SHP77 treated with DMSO at 0.1 percent for 48 hours (cell line): ENCODE measurements at regions not wholly inside any gene's neighbourhood (a gene's known extent, or its start where the extent isn't known, plus 50 kb on each side); places are given as distances from the start of the nearest gene placed in this dataset.

Source experiments
- DNase-seq: peaks from one replicate; lab custom pipeline; 2025; lab: John Stamatoyannopoulos, UW

DNA sequence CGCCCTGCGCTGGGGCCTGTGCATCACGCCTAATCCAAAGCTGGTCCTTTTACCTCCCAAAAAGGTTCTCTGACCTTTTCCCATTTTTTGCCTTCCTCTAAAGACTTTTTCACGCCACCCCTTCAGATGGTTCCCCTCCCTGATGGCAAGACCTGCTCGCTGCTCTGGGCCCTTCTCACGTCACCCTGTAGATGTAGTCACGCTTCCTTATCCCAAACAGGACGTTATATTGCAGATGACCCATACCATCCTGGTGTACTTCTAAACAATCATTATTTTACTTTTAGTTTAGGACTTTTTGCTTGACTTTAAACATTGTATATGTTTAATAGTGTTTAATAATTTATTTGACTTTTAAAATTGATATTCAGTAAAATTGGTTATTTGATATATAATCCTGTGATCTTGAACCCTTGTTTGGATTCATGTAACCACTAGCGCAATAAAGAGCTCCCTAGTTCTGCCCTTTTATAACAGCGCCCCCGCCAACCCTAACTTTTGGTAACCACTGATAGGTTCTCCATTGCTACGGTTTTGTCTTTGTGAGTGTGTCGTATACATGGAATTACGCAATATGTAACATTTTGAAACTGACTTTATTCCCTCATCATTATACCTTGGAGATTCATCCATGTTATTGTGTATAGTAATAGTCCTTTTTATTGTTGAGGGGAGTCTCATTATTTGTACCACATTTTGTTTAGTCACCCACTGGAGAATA is 159.0 kb upstream of the CHRNA7 start:
- DNase-seq, result no peak

DNA sequence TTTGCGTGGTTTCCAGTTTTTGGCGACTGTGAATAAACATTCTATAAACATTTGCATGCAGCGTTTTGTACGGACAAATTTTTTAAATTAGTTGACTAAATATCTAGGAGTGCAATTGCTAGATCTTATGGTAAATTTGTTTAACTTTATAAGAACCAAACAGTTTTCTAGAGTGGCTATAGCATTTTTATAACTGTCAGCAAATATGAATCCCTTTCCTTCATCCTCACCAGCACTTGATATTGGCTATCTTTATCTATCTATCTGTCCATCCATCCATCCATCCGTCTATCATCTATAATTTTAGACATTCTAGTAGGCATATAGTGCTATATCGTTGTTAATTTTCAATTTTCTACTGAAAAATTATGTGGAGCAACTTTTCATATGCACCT is 158.4 kb upstream of the CHRNA7 start:
- no peak for DNase-seq

DNA sequence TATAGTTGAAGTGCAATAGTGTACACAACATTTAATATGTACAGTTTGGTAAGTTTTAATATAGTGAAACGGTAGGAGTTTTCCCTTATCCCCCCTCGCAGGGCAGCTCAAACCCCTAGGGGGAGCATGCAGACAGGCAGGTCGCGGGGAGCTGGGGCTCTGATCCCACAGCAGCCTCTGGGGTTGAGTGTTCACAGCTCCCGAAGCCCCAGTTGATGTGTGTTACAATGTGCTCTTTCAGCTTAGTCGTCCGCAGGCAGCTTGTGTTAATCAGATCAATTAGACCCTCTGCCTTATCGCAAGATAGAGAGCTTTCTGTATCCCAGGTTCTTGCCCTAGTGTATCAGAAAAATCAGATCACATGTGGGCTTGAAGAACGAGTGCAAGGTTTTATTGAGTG is 143.1 kb upstream of the CHRNA7 start:
- no peak for DNase-seq

DNA sequence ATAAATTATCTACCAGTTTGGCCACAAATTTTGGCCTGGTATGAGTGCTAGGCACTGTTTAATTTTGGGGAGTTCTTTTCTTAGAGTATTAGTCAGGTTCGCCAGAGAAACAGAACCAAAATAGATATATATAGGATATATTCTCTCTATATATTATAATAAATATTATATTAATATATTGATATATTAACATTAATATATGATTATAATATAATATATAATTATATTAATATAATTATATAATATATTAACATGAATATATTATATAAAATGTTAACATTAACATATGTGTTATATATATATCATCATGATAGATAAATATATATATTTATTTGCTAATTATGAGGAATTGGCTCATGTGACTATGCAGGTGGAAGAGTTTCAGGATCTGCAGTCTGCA is 137.8 kb upstream of the CHRNA7 start:
- DNase-seq, result no peak

DNA sequence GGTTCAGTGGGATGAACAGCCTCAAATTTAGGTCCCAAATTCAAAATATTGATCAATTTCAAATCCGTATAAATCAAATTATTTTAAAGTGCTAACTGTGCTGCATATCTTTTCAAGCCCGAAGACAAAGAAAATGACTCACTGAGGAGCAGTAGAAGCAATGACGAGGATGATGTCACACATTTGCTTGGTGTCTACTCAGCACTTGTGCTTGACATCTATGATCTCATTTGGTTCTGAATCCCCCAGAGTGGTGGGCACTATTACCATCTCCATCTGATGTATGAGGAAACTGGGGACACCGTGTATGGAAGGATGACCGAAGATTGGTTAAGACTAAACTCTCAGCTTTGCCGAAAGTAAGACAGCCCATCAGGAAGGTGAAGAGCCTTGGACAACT is 136.5 kb upstream of the CHRNA7 start:
- no peak for DNase-seq

DNA sequence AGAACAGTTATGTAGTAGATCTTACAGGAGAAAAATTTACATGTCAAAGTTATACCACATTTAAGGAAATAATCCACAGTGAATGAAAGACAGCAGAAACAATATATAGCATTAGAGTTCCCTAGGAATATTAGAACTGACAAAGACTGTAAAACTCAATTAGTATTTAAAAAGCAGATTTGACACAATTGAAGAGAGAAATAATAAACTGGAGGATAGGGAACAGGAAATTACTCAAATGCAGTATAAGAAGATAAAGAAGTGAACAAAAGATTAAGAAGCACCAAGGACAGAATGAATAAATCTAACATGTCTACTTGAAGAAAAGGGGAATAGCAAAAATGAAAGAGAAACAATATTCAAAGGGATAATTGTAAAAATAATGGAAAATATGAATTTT is 132.6 kb upstream of the CHRNA7 start:
- no peak for DNase-seq

DNA sequence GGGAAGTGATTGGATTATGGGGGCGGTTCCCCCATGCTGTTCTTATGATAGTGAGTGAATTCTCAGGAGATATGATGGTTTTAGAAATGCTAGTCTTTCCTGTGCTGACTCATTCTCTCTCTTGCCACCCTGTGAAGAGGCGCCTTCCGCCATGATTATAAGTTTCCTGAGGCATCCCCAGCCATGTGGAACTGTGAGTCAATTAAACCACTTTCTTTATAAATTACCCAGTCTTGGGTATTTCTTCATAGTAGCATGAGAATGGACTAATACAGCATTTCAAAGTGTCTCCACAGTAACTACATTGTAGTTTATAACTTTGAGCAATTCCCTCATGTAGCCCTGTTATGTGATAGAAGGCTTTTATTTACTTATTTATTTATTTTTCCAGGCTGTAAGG is 128.8 kb upstream of the CHRNA7 start:
- no peak for DNase-seq

DNA sequence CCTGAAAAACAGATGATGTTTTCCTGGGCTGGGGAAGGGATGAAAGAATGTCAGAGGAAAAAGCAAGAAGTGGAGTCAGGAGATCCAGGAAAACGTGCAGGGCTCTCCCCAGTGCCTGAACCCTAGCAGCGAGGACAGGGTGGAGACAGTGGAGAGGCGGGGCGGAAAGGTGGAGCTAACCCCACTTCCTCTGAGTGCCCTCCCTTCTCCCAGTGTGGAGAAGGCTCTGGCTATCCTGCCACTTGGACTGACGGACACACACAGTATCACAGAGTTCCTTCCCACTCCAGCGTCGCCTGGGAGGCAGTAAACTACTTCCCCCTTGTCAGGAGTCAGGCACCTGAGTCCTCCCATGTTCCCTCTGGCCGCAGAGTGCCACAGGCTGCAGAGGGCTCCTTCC is 125.3 kb upstream of the CHRNA7 start:
- DNase-seq, result no peak

DNA sequence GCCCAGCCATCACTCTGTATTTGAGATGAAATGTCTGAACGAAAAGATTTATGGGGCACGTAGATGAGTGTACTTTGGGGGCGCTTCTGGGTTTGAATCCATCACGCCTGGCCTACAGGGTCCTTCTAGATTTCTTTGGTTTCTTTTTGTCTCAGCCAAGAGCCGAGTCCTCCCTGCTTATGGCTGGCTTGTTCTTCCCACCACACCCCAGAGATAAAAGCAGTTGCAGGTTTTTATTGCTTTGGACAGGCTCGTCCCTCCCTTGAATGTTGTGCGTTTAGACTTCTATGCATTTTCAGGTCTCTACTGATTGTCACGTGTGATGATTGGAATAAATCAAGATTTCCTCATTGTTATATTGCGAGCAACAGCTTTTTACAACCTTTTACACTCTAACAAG is 104.8 kb upstream of the CHRNA7 start:
- DNase-seq, result no peak

DNA sequence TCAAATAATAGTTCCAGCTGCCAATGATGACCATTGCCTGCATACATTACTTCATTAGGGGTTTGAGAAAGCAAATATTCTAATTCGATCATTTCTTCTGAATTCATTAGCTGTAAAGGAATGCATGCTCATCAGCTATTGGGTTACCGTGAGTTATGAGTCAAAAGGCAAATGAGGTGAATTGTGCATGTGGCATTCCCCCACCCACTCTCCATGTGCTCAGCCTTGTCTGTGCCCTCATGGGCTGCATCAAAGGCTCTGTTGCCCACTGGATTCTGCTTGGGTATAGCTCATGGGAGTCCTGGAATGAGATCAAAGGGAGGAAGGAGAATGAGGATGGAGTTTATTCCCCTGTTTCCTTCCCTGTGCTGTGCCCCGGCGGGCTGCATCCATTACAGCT is 99.3 kb upstream of the CHRNA7 start:
- no peak for DNase-seq

DNA sequence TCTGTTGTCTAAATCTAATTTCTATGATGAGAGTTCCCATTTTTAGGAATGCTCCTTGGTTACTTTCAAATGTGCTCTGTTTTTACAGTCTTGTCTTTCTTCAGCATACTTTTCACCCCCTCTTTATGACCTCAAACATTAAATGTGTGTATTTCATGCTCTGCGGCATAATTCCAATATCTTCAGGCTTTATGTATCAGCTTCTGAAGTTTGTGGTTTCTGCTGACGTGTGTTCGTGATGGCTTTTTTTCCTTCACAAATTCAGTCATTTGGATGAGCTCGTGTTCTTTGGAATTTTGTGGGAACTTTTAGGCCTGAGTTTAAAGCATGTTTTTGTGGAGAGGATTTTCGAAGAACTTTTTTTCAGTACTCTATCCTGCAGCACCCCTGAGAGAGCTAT is 97.7 kb upstream of the CHRNA7 start:
- no peak for DNase-seq

DNA sequence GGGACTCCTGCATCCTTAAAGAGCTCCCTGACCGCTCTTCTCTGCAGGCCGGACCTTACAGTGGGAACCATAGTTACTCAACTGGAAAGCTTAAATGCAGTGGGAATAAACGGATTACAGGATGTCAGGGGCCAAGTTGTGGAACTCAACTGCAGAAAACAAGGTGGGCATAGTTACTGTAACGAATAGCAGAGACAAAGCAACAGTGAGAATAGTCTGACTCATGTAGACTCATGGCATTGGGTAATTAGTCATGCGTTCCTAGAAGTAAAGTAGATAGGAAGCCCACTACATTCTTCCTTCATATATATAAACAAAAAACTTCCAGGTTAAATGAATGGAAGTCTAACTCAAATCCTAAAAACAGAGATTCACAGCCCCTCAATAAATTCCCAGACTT is 95.5 kb upstream of the CHRNA7 start:
- no peak for DNase-seq

DNA sequence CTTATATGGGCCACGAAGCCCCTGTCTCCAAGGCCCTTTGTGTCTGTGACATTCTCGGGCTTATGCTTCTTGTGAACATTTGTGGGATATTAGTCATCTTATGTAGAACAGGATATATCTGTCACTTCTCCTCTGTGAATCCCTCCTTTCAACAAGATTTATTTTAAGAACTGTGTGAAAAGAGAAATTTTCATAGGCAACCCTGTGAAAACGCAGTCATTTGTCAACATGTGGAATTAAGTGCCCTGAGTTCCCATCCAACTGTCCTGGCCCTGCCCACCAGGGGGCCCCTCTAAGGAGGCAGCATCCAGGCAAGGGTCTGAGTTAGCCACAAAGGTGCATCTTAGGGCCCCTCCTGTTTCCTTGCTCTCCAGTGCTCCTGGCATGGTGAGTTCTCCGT is 76.8 kb upstream of the CHRNA7 start:
- no peak for DNase-seq

DNA sequence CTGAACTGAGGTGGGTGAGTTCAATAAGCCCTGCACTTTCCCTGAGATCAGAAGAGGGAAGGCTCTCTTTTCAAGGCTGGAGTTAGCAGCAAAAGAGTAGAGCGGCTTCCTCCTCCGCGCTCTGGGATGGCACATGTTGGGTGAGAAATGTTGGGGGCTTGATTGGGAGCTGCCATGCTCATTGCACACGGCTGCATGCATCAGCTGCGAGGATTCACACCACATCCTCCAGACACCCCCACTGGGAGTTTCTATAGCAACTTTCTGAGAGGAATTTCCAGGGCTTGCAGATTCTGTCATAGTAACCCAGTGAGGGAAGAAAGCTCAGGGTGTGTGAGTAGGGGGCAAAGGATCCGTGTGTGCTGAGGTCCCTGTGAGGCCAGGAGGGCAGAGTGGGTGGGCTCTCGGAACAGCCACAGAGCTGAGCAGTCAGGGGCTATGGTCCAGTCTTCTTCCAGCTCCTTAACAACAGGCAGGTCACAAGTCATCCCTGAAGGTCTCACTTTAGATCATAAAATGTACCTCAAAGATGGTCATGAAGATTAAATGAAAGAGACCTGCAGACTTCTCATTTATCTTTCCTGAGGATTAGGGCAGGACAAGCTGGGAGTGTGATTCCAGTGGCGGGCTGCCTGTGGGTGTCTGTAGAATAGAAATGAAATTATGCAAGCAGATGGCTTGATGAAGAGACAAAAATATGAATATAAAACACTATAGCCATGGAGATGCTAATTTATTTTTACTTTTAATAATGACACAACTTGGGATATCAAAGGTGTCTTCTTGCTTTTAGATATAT is 75.7 kb upstream of the CHRNA7 start:
- no peak for DNase-seq

DNA sequence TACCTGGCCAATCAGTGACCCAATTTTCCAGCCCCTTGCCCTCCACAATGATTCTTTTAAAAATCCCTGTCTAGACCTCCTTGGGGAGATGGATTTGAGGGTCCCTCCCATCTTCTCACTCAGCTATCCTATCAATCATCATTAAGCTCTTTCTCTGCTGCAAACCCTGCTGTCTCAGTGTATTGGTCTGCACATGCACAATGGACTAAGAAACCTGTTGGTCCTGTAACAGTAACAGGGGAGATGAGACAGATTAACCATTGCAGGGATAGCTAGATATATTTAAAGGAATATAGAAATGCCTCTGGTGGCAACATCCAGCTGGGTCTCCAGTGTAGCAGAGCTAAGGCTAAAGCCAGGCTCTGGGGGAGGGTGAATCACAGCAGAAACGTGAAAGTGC is 74.6 kb upstream of the CHRNA7 start:
- DNase-seq, result no peak

DNA sequence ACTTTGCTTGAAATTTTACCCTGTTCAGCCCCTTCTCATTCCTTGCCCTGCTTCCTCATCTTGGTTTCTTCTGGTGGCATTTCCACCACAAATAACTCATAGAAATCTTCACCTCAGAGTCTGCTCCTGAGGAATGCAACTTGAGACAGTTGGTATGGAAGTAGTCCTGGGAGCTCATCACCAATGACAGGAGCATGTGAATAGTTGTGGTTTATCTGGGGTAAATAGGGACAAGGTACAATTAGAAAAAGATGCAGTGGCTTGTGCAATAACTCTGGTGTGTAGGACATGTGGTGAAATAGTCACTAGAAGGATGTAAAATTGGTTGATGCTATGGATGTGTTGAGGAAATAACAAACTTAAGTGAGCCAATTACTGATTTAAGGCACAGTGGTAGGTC is 72.7 kb upstream of the CHRNA7 start:
- no peak for DNase-seq

DNA sequence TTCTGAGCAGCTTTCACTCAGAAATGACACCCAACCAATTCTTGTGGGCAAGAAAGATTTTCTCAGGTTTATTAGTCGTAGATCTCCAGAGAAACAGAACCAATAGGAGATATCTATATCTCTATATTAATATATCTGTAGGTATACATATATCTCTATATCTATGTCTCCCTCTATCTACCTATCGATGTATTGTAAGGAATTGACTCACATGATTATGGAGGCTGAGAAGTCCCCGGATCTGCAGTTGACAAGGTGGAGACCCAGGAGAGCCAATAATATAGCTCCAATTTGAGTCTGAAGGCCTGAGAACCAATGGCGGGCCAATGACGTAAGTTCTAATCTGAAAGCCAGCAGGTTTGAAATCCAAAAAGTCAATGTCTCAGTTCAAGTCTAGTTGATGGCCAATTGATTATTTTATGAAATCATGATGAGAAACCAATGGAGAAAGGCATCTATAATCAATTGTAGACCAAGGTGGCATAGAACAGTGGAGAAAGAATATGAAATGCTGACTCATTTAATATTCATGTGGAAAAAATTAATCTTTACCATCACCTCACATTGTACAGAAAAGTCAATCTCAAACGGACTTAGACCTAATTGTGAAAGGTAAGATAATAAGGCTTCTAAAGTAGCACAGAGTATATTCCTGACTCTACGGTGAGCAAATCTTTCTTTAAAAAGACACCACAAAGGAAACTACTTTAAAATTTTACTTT is 65.6 kb upstream of the CHRNA7 start:
- no peak for DNase-seq

DNA sequence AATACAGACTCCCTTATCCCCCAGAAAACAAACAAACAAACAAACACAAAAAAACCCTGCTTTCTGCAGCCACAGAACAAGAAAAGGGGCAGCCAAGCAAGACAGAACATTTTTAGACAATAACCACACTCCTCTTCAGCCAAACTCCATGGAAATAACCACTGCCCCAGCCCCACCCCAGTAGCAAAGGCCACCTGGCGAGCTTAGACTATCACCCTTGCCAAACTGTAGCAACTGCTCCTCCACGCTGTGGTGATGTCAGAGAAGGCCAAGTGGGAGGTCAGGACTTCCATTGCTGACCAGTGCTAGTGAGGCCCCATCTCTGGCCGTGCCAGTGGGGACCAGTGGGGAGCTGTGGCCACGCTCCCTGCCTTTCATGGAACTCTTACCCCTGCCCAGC is 60.3 kb upstream of the CHRNA7 start:
- no peak for DNase-seq

DNA sequence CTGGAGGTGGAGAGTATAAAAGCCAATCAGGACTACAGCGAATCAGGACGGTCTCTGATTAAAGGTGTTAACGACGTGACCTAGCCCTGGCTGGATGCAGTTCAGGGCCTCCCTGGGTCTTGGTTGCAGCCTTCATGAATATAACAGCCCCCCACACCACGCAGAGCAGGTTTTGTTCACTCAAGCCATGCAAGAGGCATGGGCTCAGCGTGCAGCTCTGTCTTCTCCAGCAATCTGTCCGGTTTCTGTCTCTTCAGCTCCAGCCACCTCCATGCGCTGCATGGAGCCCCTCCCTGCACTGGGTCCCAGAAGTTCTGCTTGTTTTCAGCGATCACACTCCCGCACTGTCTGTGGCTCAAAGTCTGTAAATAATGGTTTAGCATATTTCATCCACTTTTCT is 57.1 kb upstream of the CHRNA7 start:
- DNase-seq, result no peak

DNA sequence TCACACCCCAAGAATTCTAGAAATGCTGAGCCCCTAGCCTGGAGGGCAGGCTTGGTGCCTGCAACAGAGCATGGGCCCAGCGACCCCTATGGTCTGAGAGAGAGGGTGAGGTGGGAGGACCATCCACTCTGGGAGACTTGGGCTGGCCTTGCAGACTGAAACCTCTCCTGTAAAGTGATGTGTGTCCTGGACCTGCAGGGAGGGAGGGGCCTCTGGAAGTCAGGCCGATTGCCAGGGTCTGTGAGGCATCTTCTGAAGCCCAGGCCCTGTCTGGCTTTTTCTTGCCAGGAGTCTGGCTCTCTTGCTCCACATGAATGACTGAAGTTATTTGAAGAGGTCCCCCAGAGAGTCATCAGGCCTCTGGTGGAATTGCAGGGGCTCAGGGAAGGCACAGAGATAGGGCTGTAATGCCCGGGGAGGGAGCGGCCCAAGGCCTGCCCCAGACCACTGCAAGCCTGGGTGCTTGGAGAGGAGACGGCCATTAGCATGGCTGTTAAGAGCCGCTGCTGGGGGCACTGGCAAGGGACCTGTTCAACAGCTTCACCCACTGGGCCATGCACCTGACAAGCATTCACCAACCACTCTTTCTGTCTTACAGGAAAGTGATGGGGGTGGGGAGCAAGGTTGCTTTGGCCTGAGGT is 56.0 kb upstream of the CHRNA7 start:
- no peak for DNase-seq

DNA sequence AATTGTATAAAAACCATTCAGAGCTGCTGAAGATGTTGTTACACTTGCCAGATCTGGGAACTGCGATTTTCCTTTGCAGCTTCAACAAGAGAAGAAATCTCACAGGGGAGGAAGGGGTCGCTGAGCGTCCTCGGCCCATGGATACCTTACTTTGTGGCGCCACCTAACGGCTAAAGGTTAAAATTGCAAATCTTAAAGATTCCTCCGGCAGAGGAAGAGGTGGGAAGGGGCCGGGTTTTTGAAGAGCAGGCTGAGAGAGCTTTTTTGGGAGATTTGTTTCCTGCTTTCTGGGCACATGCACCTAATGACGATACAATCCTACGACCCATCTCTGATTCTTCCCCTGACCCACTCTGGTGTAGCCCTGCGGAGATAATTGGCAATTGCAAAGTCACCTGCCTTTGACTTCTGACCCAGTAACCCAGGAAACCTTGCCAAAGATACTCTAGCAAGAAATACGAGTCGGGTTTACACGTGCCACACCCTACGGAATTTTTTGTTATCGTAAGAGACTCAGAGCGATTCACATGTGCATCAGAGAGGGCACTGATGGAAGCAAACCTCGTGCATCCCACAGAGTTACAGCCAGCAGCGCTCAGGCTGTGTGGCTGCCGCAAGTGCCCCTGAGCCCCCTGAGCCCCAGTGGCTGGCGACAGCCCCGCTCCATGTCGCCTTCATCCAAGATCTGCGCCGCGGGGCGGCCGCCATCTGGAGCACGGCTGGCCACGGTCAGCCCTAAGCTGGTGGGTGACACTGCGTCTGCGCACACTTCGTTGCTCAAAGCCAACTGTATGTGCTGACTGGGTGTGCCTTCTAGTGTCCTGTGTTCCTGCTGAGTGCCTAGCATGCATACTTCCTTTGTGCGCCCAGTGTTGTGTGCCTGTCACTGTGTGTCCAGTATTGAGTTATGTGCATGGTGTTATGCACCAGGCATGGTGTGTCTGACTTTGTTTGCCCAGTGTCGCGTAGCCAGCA is 55.2 kb upstream of the CHRNA7 start:
- DNase-seq, result peak; percentile 56

DNA sequence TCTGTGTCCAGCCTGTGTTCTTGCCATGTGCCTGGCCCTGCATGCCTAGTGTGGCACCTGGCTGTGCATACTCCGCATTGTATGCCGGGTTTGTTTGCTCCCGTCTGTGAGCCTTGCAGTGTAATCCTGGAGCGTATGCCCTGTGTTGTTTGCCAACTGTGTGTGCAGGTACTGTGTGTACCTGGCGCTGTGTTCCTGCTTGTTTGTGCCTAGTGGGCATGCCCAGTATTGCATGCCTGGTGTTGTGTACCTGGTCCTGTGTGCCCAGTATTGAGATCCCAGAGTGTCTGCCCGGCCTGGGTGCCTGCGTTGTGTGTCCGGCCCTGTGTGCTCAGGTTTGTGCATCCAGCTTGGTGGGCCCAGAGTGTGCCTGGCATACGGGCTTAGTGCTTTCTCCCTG is 54.5 kb upstream of the CHRNA7 start:
- DNase-seq, result no peak
